RWPE2 (cell line): ENCODE measurements at regions not wholly inside any gene's neighbourhood (a gene's known extent, or its start where the extent isn't known, plus 50 kb on each side); places are given as distances from the start of the nearest gene placed in this dataset.

Source experiments
- ATAC-seq: fragments of 200-7000 bp; cut with Tn5 transposase; 3 replicates; pipeline ENCODE4 v1.9.1; 2021; ENCODE audit warnings: low read depth
- DNase-seq: peaks from one replicate; pipeline ENCODE4 v3.0.0-alpha.2; 2020; ENCODE audit warnings: low spot score
- H3K27ac ChIP-seq: fragments of 450-650 bp; 2 replicates; pipeline ENCODE4 v1.5.1; 2017; ENCODE audit warnings: mild to moderate bottlenecking; ENCODE audit not compliant: poor library complexity, severe bottlenecking
- H3K27me3 ChIP-seq: fragments of 250-450 bp; sonication (Bioruptor Pico); 2 replicates; pipeline ENCODE4 v1.5.1; 2021; ENCODE audit warnings: mild to moderate bottlenecking, moderate library complexity; ENCODE audit not compliant: insufficient read depth, poor library complexity, severe bottlenecking
- H3K36me3 ChIP-seq: fragments of 250-450 bp; sonication (Bioruptor Pico); 2 replicates; pipeline ENCODE4 v1.5.1; 2020; ENCODE audit warnings: low read depth, mild to moderate bottlenecking, moderate library complexity
- H3K4me1 ChIP-seq: fragments of 250-450 bp; sonication (Bioruptor Pico); 2 replicates; pipeline ENCODE4 v1.5.1; 2021; ENCODE audit warnings: mild to moderate bottlenecking, moderate library complexity; ENCODE audit not compliant: insufficient read depth, poor library complexity, severe bottlenecking
- H3K4me3 ChIP-seq: fragments of 250-450 bp; sonication (Bioruptor Pico); 2 replicates; pipeline ENCODE4 v1.5.1; 2021; ENCODE audit warnings: mild to moderate bottlenecking, moderate library complexity; ENCODE audit not compliant: severe bottlenecking
- H3K9me3 ChIP-seq: fragments of 250-450 bp; sonication (Bioruptor Pico); 2 replicates; pipeline ENCODE4 v1.5.1; 2021; ENCODE audit warnings: mild to moderate bottlenecking, moderate library complexity; ENCODE audit not compliant: severe bottlenecking
- TF ChIP-seq, protein P1 (sequence below): fragments of 450-650 bp; IDR thresholded peaks from one replicate; pipeline ENCODE4 v1.5.1; 2017; ENCODE audit warnings: mild to moderate bottlenecking, moderate library complexity; ENCODE audit not compliant: poor library complexity, severe bottlenecking

GRCh38 chr4:54961357-54961975 lies 163.9 kb downstream of the KDR start:
- H3K27ac ChIP-seq = no peak overlapping the region
- no peaks in the 10 kb centered on the region for H3K4me1 ChIP-seq
- H3K4me3 ChIP-seq = no peak overlapping the region
- H3K9me3 ChIP-seq = no peaks in the 10 kb centered on the region
- TF ChIP-seq, protein P1, sequence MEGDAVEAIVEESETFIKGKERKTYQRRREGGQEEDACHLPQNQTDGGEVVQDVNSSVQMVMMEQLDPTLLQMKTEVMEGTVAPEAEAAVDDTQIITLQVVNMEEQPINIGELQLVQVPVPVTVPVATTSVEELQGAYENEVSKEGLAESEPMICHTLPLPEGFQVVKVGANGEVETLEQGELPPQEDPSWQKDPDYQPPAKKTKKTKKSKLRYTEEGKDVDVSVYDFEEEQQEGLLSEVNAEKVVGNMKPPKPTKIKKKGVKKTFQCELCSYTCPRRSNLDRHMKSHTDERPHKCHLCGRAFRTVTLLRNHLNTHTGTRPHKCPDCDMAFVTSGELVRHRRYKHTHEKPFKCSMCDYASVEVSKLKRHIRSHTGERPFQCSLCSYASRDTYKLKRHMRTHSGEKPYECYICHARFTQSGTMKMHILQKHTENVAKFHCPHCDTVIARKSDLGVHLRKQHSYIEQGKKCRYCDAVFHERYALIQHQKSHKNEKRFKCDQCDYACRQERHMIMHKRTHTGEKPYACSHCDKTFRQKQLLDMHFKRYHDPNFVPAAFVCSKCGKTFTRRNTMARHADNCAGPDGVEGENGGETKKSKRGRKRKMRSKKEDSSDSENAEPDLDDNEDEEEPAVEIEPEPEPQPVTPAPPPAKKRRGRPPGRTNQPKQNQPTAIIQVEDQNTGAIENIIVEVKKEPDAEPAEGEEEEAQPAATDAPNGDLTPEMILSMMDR = peak; percentile 81
- no peaks in the 10 kb centered on the region for H3K27me3 ChIP-seq
- DNase-seq (no peak), ATAC-seq (peak; percentile 63; the same call in 2 of the 3 replicates)
- H3K36me3 ChIP-seq = no peaks in the 10 kb centered on the region

- no peak for DNase-seq
- TF ChIP-seq, protein P1 = no peak
Observed at GRCh38 chr4:54959651-54960116, 165.7 kb downstream of the KDR start.

DNA sequence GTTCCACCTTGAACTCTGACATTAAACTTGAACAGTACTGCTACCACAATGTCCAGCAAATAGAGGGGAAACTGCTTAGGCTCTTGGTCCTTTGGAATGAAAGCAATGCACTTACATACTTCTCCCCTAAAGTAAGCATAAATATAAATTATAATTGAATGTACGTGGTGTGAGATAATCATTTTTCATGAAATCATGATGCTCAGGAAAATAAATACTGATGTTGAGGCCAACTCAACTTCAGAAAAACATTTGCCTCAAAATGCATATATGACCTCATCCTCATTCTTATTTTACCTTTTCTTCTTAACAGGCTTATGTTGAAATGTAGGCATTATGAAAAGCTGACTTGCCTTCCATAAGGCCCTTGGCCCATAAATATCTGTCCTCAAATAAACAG lies 166.3 kb downstream of the KDR start:
- no peak for ATAC-seq
- DNase-seq = no peak
- Histone ChIP-seq H3K36me3 (no peaks in the 10 kb centered on the region), H3K4me1 (no peaks in the 10 kb centered on the region), H3K27me3 (no peaks in the 10 kb centered on the region), H3K27ac (no peak overlapping the region), H3K9me3 (no peaks in the 10 kb centered on the region), H3K4me3 (no peak overlapping the region)
- TF ChIP-seq, protein P1 = no peak

More at GRCh38 chr4:54959651-54960116, 165.7 kb downstream of the KDR start:
- no peaks in the 10 kb centered on the region for H3K9me3 ChIP-seq
- no peaks in the 10 kb centered on the region for H3K36me3 ChIP-seq
- no peak overlapping the region for H3K4me3 ChIP-seq
- no peaks in the 10 kb centered on the region for H3K27me3 ChIP-seq
- ATAC-seq = no peak
- H3K27ac ChIP-seq = no peak overlapping the region
- H3K4me1 ChIP-seq = no peaks in the 10 kb centered on the region

DNA sequence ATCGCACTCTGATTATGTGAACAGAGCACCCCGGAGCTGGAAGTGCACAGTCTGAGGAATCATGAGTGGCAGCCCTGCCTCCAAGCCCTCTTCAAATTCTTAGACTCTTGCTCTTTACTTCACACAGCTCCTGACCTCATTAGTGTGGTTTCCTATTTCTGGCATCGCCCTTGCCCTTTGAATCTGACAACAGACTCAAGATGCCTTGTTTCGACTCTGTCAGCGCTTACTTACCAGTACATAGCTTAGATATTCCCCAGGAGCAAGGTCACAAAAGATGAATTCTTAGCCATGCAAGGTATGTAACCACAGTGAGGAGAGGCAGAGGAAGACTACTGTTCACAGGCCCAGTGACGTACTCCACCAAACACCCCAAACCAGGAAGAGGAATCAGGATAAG lies 167.2 kb downstream of the KDR start:
- no peak for DNase-seq
- no peaks in the 10 kb centered on the region for H3K9me3 ChIP-seq
- no peaks in the 10 kb centered on the region for H3K36me3 ChIP-seq
- H3K27me3 ChIP-seq = no peaks in the 10 kb centered on the region
- H3K4me1 ChIP-seq = no peaks in the 10 kb centered on the region
- H3K4me3 ChIP-seq = no peak overlapping the region
- TF ChIP-seq, protein P1 = no peak
- ATAC-seq = no peak
- H3K27ac ChIP-seq = no peak overlapping the region

- Histone ChIP-seq H3K36me3 (no peaks in the 10 kb centered on the region), H3K4me3 (no peak overlapping the region), H3K9me3 (no peaks in the 10 kb centered on the region), H3K27me3 (no peaks in the 10 kb centered on the region), H3K27ac (no peak overlapping the region), H3K4me1 (no peaks in the 10 kb centered on the region)
- DNase-seq (no peak), ATAC-seq (no peak)
- TF ChIP-seq, protein P1 = no peak
Observed at GRCh38 chr4:54954656-54955388, 170.6 kb downstream of the KDR start.
